ENCODE measurements at regions not wholly inside any gene's neighbourhood (a gene's known extent, or its start where the extent isn't known, plus 50 kb on each side); places are given as distances from the start of the nearest gene placed in this dataset.

DNA sequence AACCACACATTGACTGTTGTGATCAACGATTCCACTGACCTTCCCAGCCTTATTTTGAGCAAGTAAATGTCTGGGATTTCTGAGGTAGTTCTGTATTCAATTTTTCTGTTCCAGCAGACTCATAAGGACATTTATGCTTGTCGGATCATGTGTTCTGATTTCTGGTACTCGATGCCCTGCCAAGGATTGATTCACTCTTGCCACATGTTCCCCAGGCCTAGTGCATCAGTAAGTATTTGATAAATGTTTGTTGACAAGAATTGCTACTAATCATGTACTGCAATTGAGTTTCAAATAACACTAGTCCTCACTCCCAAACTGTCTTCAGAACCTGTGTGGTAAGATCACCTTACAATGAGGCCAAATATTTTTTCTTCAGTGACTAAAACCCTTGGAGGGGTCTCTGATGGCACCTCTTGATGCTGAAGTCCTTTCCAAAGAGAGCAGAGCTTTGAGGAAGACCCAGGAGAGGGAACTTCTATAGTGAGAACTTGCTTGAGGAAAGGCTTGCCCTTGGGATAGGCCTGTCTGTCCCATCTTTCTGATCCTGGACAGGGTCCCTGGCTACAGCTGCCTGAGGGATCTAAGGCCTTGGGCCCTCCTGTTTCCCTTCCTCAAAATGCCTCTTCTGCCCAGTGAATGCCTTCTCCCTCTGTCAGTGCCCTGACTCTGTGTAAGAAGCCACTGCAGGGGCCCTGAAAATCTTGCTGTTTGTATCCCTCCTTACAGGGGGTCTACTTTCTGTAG, 115.8 kb upstream of the FAM78B start:
- H3K9me3 ChIP-seq (ENCODE audit: insufficient read depth, low read depth, low read length), result no peaks in the 10 kb centered on the region
- H3K4me1 ChIP-seq (ENCODE audit: insufficient read depth, low read length), result no peaks in the 10 kb centered on the region
- no peak overlapping the region for H3K27ac ChIP-seq (ENCODE audit: low read length)
- H3K27me3 ChIP-seq (ENCODE audit: insufficient read depth, low read length), result no peaks in the 10 kb centered on the region
- no peak overlapping the region for H3K4me3 ChIP-seq (ENCODE audit: low read length)
- no peak overlapping the region for H3K9ac ChIP-seq (ENCODE audit: low read depth, low read length)
- no peaks in the 10 kb centered on the region for H3K36me3 ChIP-seq (ENCODE audit: insufficient read depth, low read depth, low read length)

DNA sequence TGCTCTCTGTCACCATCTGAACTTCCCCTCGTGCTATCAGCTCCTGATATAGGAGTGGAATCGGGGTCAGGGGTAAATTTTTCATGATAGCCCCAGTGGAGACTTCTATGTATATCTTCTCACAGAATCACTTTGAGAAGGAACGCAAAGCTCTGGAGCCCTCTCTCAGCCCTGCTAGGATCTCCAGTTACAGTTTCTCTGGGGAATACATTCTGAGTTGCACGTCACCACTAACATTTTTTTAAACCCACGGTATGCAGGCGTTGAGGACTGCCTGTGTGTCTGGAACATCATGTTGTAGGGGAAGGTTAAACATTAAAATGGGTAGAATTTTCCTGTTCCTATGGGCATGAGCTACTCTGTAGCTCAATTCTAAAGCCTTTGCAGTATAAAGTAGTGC, 116.4 kb upstream of the FAM78B start:
- Histone ChIP-seq H3K27me3 (ENCODE audit: insufficient read depth, low read length) (no peaks in the 10 kb centered on the region), H3K27ac (ENCODE audit: low read length) (no peak overlapping the region), H3K9ac (ENCODE audit: low read depth, low read length) (no peak overlapping the region), H3K9me3 (ENCODE audit: insufficient read depth, low read depth, low read length) (no peaks in the 10 kb centered on the region), H3K36me3 (ENCODE audit: insufficient read depth, low read depth, low read length) (no peaks in the 10 kb centered on the region), H3K4me3 (ENCODE audit: low read length) (no peak overlapping the region), H3K4me1 (ENCODE audit: insufficient read depth, low read length) (no peaks in the 10 kb centered on the region)

DNA sequence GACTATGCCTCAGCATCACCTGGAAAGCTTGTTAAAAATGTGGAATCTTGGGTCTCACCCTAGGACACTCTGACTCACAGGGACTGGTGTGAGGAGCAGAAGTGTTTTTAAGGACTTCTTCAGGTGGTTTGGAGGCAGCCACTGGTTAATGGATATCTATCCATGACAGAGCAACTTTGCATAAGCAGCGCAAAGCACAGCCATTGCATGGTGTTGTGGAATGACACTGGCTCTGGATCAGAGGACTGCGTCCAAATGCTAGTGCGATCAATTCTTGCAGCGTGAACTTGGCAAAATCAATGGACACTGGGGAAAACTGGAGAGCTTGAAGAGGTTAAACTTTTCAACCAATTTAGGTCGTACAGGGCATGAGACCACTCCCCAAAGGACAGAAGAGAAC, 116.8 kb upstream of the FAM78B start:
- no peak overlapping the region for H3K9ac ChIP-seq (ENCODE audit: low read depth, low read length)
- no peaks in the 10 kb centered on the region for H3K9me3 ChIP-seq (ENCODE audit: insufficient read depth, low read depth, low read length)
- no peaks in the 10 kb centered on the region for H3K36me3 ChIP-seq (ENCODE audit: insufficient read depth, low read depth, low read length)
- no peak overlapping the region for H3K4me3 ChIP-seq (ENCODE audit: low read length)
- no peaks in the 10 kb centered on the region for H3K4me1 ChIP-seq (ENCODE audit: insufficient read depth, low read length)
- no peak overlapping the region for H3K27ac ChIP-seq (ENCODE audit: low read length)
- H3K27me3 ChIP-seq (ENCODE audit: insufficient read depth, low read length), result no peaks in the 10 kb centered on the region

- Histone ChIP-seq H3K9ac (ENCODE audit: low read depth, low read length) (no peak overlapping the region), H3K27me3 (ENCODE audit: insufficient read depth, low read length) (no peaks in the 10 kb centered on the region), H3K4me1 (ENCODE audit: insufficient read depth, low read length) (no peaks in the 10 kb centered on the region), H3K27ac (ENCODE audit: low read length) (no peak overlapping the region), H3K36me3 (ENCODE audit: insufficient read depth, low read depth, low read length) (no peaks in the 10 kb centered on the region), H3K9me3 (ENCODE audit: insufficient read depth, low read depth, low read length) (no peaks in the 10 kb centered on the region), H3K4me3 (ENCODE audit: low read length) (no peak overlapping the region)
These were observed 122.7 kb upstream of the FAM78B start for GRCh38 chr1:166289309-166290050.

GRCh38 chr1:166295656-166296055, 128.9 kb upstream of the FAM78B start:
- Histone ChIP-seq H3K4me3 (ENCODE audit: low read length) (no peak overlapping the region), H3K27me3 (ENCODE audit: insufficient read depth, low read length) (no peaks in the 10 kb centered on the region), H3K36me3 (ENCODE audit: insufficient read depth, low read depth, low read length) (no peaks in the 10 kb centered on the region), H3K9ac (ENCODE audit: low read depth, low read length) (no peak overlapping the region), H3K4me1 (ENCODE audit: insufficient read depth, low read length) (no peaks in the 10 kb centered on the region), H3K27ac (ENCODE audit: low read length) (no peak overlapping the region), H3K9me3 (ENCODE audit: insufficient read depth, low read depth, low read length) (no peaks in the 10 kb centered on the region)

DNA sequence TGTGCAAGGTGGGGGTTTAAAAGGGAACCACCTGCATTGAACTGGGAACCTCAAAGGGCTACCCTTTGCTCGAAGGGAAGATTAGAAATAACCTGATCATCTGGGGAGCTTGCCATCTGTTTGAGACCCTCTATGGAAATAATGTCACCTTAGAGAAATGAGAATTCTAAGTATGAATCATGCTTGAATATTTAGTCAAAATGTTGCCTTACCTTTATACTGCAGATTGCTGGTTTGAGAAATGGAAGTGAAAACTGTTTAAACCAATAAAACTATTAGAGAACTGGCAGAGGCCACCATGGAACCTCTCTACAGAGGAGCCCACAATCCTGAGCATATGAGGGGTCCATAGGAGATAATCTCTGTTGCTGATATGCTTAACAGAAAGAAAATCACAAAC, 131.2 kb upstream of the FAM78B start:
- Histone ChIP-seq H3K4me1 (ENCODE audit: insufficient read depth, low read length) (peaks cover 5% of the 10 kb centered on the region; the same call in 1 of the 2 replicates), H3K4me3 (ENCODE audit: low read length) (no peak overlapping the region), H3K36me3 (ENCODE audit: insufficient read depth, low read depth, low read length) (no peaks in the 10 kb centered on the region), H3K9me3 (ENCODE audit: insufficient read depth, low read depth, low read length) (no peaks in the 10 kb centered on the region), H3K9ac (ENCODE audit: low read depth, low read length) (no peak overlapping the region), H3K27me3 (ENCODE audit: insufficient read depth, low read length) (no peaks in the 10 kb centered on the region), H3K27ac (ENCODE audit: low read length) (no peak overlapping the region)

GRCh38 chr1:166300767-166301166, 134.0 kb upstream of the FAM78B start:
- Histone ChIP-seq H3K27ac (ENCODE audit: low read length) (no peak overlapping the region), H3K4me3 (ENCODE audit: low read length) (no peak overlapping the region), H3K4me1 (ENCODE audit: insufficient read depth, low read length) (peaks cover 6% of the 10 kb centered on the region; the same call in 1 of the 2 replicates), H3K9ac (ENCODE audit: low read depth, low read length) (no peak overlapping the region), H3K27me3 (ENCODE audit: insufficient read depth, low read length) (no peaks in the 10 kb centered on the region), H3K36me3 (ENCODE audit: insufficient read depth, low read depth, low read length) (no peaks in the 10 kb centered on the region), H3K9me3 (ENCODE audit: insufficient read depth, low read depth, low read length) (no peaks in the 10 kb centered on the region)

DNA sequence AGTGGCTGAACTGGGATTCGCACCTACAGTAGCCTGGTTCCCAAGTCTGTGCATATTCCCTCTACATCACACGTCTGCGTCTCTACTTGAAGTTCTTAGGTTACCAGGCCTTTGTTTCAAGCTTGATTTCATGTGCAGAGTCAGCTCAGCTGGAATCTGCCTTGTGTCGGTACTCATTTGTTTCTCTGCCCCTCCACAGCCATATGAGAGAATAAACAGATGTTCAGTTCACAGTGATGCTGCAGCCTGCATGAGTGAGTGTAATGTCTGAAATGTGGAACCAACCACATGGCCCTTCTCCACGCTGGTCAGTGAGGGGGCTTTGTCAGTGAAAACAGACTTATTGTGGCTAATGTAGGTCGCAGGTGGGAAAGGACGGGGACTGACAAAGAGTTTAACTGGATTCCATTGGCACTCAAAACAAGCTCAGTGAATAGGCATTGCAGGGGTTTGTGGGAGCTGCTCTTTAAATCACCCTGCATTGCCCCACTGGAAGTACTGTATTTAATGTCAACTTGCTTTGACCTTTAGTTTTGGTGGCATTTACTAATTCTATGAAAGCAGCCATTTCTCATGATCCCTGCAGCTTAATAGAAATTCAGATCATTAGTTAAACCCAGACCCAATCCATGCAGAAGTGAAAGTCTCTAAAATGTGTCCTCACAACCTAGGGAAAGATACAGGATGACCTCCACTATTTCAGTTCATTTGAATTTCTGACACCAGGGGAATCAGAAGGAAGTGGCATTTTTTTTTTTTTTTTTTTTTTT, 136.4 kb upstream of the FAM78B start:
- Histone ChIP-seq H3K36me3 (ENCODE audit: insufficient read depth, low read depth, low read length) (no peaks in the 10 kb centered on the region), H3K4me3 (ENCODE audit: low read length) (no peak overlapping the region), H3K9me3 (ENCODE audit: insufficient read depth, low read depth, low read length) (no peaks in the 10 kb centered on the region), H3K4me1 (ENCODE audit: insufficient read depth, low read length) (peaks cover 11% of the 10 kb centered on the region), H3K27ac (ENCODE audit: low read length) (no peak overlapping the region), H3K9ac (ENCODE audit: low read depth, low read length) (no peak overlapping the region), H3K27me3 (ENCODE audit: insufficient read depth, low read length) (no peaks in the 10 kb centered on the region)

- Histone ChIP-seq H3K27me3 (ENCODE audit: insufficient read depth, low read length) (no peaks in the 10 kb centered on the region), H3K4me1 (ENCODE audit: insufficient read depth, low read length) (peaks cover 11% of the 10 kb centered on the region), H3K4me3 (ENCODE audit: low read length) (no peak overlapping the region), H3K9ac (ENCODE audit: low read depth, low read length) (no peak overlapping the region), H3K9me3 (ENCODE audit: insufficient read depth, low read depth, low read length) (no peaks in the 10 kb centered on the region), H3K36me3 (ENCODE audit: insufficient read depth, low read depth, low read length) (no peaks in the 10 kb centered on the region), H3K27ac (ENCODE audit: low read length) (no peak overlapping the region)
These were observed 137.3 kb upstream of the FAM78B start for GRCh38 chr1:166304131-166304530.

GRCh38 chr1:166305371-166305770, 138.6 kb upstream of the FAM78B start:
- Histone ChIP-seq H3K27ac (ENCODE audit: low read length) (no peak overlapping the region), H3K4me3 (ENCODE audit: low read length) (no peak overlapping the region), H3K27me3 (ENCODE audit: insufficient read depth, low read length) (no peaks in the 10 kb centered on the region), H3K9me3 (ENCODE audit: insufficient read depth, low read depth, low read length) (no peaks in the 10 kb centered on the region), H3K9ac (ENCODE audit: low read depth, low read length) (no peak overlapping the region), H3K4me1 (ENCODE audit: insufficient read depth, low read length) (peaks cover 11% of the 10 kb centered on the region), H3K36me3 (ENCODE audit: insufficient read depth, low read depth, low read length) (no peaks in the 10 kb centered on the region)

- Histone ChIP-seq H3K36me3 (ENCODE audit: insufficient read depth, low read depth, low read length) (no peaks in the 10 kb centered on the region), H3K4me1 (ENCODE audit: insufficient read depth, low read length) (peaks cover 11% of the 10 kb centered on the region), H3K9me3 (ENCODE audit: insufficient read depth, low read depth, low read length) (no peaks in the 10 kb centered on the region), H3K4me3 (ENCODE audit: low read length) (no peak overlapping the region), H3K27me3 (ENCODE audit: insufficient read depth, low read length) (no peaks in the 10 kb centered on the region), H3K9ac (ENCODE audit: low read depth, low read length) (no peak overlapping the region), H3K27ac (ENCODE audit: low read length) (no peak overlapping the region)
These were observed 140.7 kb upstream of the FAM78B start for GRCh38 chr1:166307261-166308188.
